Limb (tissue), 2 donors: ENCODE measurements at regions not wholly inside any gene's neighbourhood (a gene's known extent, or its start where the extent isn't known, plus 50 kb on each side); places are given as distances from the start of the nearest gene placed in this dataset.
"Not testable (repeated sequence)": the region's sequence is repeated elsewhere in the genome, so short reads cannot be mapped to it uniquely, and the experiment has no call there.

Source experiments
- DNase-seq, 2 donors: peaks; one replicate each; pipeline ENCODE4 v3.0.0-alpha.2; 2016; ENCODE audit errors: extremely low spot score in 2 of 2

GRCh38 chr5:67648201-67648671 is 451.6 kb upstream of the CD180 start:
- DNase-seq: peak; percentile 73 to 90

- no peak for DNase-seq
Measured at GRCh38 chr5:67647772-67648171, 451.2 kb upstream of the CD180 start.

- no peak for DNase-seq
Measured at GRCh38 chr5:67644221-67644920, 447.8 kb upstream of the CD180 start.

- DNase-seq: no peak
Measured at GRCh38 chr5:67643536-67643935, 446.9 kb upstream of the CD180 start.

- peak in 1 of 2 donors; percentile 24 for DNase-seq
Measured at GRCh38 chr5:67639976-67640375, 443.4 kb upstream of the CD180 start.

GRCh38 chr5:67639313-67639712 is 442.7 kb upstream of the CD180 start:
- no peak for DNase-seq

GRCh38 chr5:67636850-67637524 is 440.4 kb upstream of the CD180 start:
- no peak for DNase-seq

GRCh38 chr5:67636091-67636490 is 439.5 kb upstream of the CD180 start:
- DNase-seq: no peak

GRCh38 chr5:67627079-67627478 is 430.5 kb upstream of the CD180 start:
- DNase-seq: not testable (repeated sequence)

GRCh38 chr5:67623078-67623477 is 426.5 kb upstream of the CD180 start:
- no peak for DNase-seq

- DNase-seq: no peak
Measured at GRCh38 chr5:67620424-67621397, 424.1 kb upstream of the CD180 start.

- DNase-seq: no peak
Measured at GRCh38 chr5:67619636-67620035, 423.0 kb upstream of the CD180 start.

- DNase-seq: no peak
Measured at GRCh38 chr5:67619235-67619634, 422.6 kb upstream of the CD180 start.

GRCh38 chr5:67617051-67617450 is 420.5 kb upstream of the CD180 start:
- DNase-seq: no peak

- DNase-seq: no peak
Measured at GRCh38 chr5:67612961-67613360, 416.4 kb upstream of the CD180 start.

GRCh38 chr5:67610186-67610912 is 413.8 kb upstream of the CD180 start:
- DNase-seq: no peak

GRCh38 chr5:67607958-67608357 is 411.4 kb upstream of the CD180 start:
- DNase-seq: no peak

GRCh38 chr5:67606586-67606947 is 410.0 kb upstream of the CD180 start:
- DNase-seq: no peak

- DNase-seq: no peak
Measured at GRCh38 chr5:67605730-67606585, 409.4 kb upstream of the CD180 start.

- DNase-seq: no peak
Measured at GRCh38 chr5:67591491-67591890, 394.9 kb upstream of the CD180 start.
